Naive thymus-derived CD4-positive, alpha-beta T cell (primary cell): ENCODE measurements at regions not wholly inside any gene's neighbourhood (a gene's known extent, or its start where the extent isn't known, plus 50 kb on each side); places are given as distances from the start of the nearest gene placed in this dataset.
"Not testable (repeated sequence)": the region's sequence is repeated elsewhere in the genome, so short reads cannot be mapped to it uniquely, and the experiment has no call there.

Experiments used
- ATAC-seq: fragments of 150-1000 bp; cut with Tn5 transposase; 2 replicates; pipeline ENCODE4 v1.10.0; 2021; ENCODE audit warnings: mild to moderate bottlenecking, moderate library complexity
- CTCF ChIA-PET: fragments of 350-600 bp; sonication (Branson Sonifier 250); formaldehyde crosslinking; loops from one replicate; lab custom pipeline; 2021; ENCODE audit warnings: antibody characterized with exemption; lab: Charles Lee
- POLR2A ChIA-PET: fragments of 350-600 bp; sonication (Branson Sonifier 250); formaldehyde crosslinking; loops from one replicate; lab custom pipeline; 2021; ENCODE audit warnings: antibody characterized with exemption, inconsistent platforms; lab: Charles Lee
- DNase-seq, 9 donors: peaks; one replicate each; pipeline versions ENCODE4 v3.0.0 to v3.0.0-alpha.2; 2020 to 2022; ENCODE audit warnings: mixed read lengths in 1 of 9
- H3K27ac ChIP-seq: one replicate; pipeline ENCODE4 v1.7.0; 2013; ENCODE audit warnings: mild to moderate bottlenecking, low read depth, low read length, moderate library complexity
- H3K27me3 ChIP-seq, 2 donors: one replicate each; pipeline ENCODE4 v1.7.0; 2013; ENCODE audit warnings: low read length in 2 of 2, mild to moderate bottlenecking in 2 of 2, moderate library complexity in 2 of 2; ENCODE audit not compliant: control insufficient read depth in 2 of 2, insufficient read depth in 2 of 2
- H3K36me3 ChIP-seq, 3 experiments: 1 replicate in 2 of 3; 2 replicates in 1 of 3; pipeline ENCODE4 v1.7.0; 2013; ENCODE audit warnings: low read length in 3 of 3, mild to moderate bottlenecking in 3 of 3, moderate library complexity in 1 of 3; ENCODE audit not compliant: insufficient read depth in 3 of 3, control insufficient read depth in 2 of 3
- H3K4me1 ChIP-seq, 2 donors: one replicate each; pipeline ENCODE4 v1.7.0; 2013; ENCODE audit warnings: low read length in 2 of 2, mild to moderate bottlenecking in 2 of 2, moderate library complexity in 1 of 2; ENCODE audit not compliant: control insufficient read depth in 2 of 2, insufficient read depth in 2 of 2
- H3K4me3 ChIP-seq: 2 replicates; pipeline ENCODE4 v1.7.0; 2013; ENCODE audit warnings: mild to moderate bottlenecking, low read length
- H3K9me3 ChIP-seq, 3 experiments: 1 replicate in 2 of 3; 2 replicates in 1 of 3; pipeline ENCODE4 v1.7.0; 2013; ENCODE audit warnings: low read length in 3 of 3; ENCODE audit not compliant: control insufficient read depth in 2 of 3
- H3K27ac Mint-ChIP-seq, 9 donors: one replicate each; pipeline ENCODE4 v1.8.0; 2020 to 2022; ENCODE audit warnings: mixed read lengths in 9 of 9, mild to moderate bottlenecking in 8 of 9, moderate library complexity in 5 of 9, inconsistent platforms in 2 of 9
- H3K27me3 Mint-ChIP-seq, 5 donors: one replicate each; pipeline ENCODE4 v1.8.0; 2021 to 2022; ENCODE audit warnings: mixed read lengths in 5 of 5, mild to moderate bottlenecking in 1 of 5
- H3K36me3 Mint-ChIP-seq, 5 donors: one replicate each; pipeline ENCODE4 v1.8.0; 2020 to 2022; ENCODE audit warnings: mixed read lengths in 5 of 5, mild to moderate bottlenecking in 3 of 5, inconsistent platforms in 1 of 5
- H3K4me1 Mint-ChIP-seq, 7 donors: one replicate each; pipeline ENCODE4 v1.8.0; 2020 to 2022; ENCODE audit warnings: mixed read lengths in 7 of 7, mild to moderate bottlenecking in 3 of 7, inconsistent platforms in 1 of 7
- H3K4me3 Mint-ChIP-seq, 10 donors: one replicate each; pipeline ENCODE4 v1.8.0; 2020 to 2022; ENCODE audit warnings: mild to moderate bottlenecking in 10 of 10, mixed read lengths in 10 of 10, moderate library complexity in 6 of 10, inconsistent platforms in 2 of 10
- H3K9me3 Mint-ChIP-seq, 11 donors: one replicate each; pipeline ENCODE4 v1.8.0; 2020 to 2022; ENCODE audit warnings: mixed read lengths in 11 of 11, mild to moderate bottlenecking in 4 of 11, inconsistent platforms in 1 of 11, moderate library complexity in 1 of 11
- intact Hi-C, 2 donors: fragments of 100-400 bp; cut with micrococcal nuclease; formaldehyde crosslinking; loops; one replicate each; pipeline ENCODE4 v1.15.1; 2023

- Histone ChIP-seq H3K36me3 (no peaks in the 10 kb centered on the region), H3K4me3 (no peak overlapping the region), H3K4me1 (no peaks in the 10 kb centered on the region), H3K9me3 (no peaks in the 10 kb centered on the region), H3K27ac (no peak overlapping the region), H3K27me3 (no peaks in the 10 kb centered on the region)
- Mint-ChIP-seq H3K36me3 (no peaks in the 10 kb centered on the region), H3K27ac (no peak overlapping the region), H3K9me3 (peaks cover 0 to 2% (median 0%) of the 10 kb centered on the region in 11 donors), H3K4me3 (no peak overlapping the region), H3K4me1 (no peaks in the 10 kb centered on the region), H3K27me3 (peaks cover 12 to 48% (median 28%) of the 10 kb centered on the region in 5 donors)
- CTCF ChIA-PET, result no interaction called here
- POLR2A ChIA-PET, result no interaction called here
- intact Hi-C loops, result no loop called here
- DNase-seq (no peak), ATAC-seq (no peak)
These were observed 155.2 kb downstream of the TTLL2 start for GRCh38 chr6:167479901-167480648.

- H3K27me3 Mint-ChIP-seq, result peaks cover 12 to 56% (median 32%) of the 10 kb centered on the region in 5 donors
- H3K4me3 Mint-ChIP-seq, result no peak overlapping the region
- no peaks in the 10 kb centered on the region for H3K4me1 ChIP-seq
These were observed 156.5 kb downstream of the TTLL2 start for GRCh38 chr6:167481307-167481926.

GRCh38 chr6:167482801-167483200 is 157.9 kb downstream of the TTLL2 start:
- DNase-seq, POLR2A ChIA-PET, H3K36me3 ChIP-seq, H3K4me1 ChIP-seq, H3K9me3 ChIP-seq, CTCF ChIA-PET, H3K9me3 Mint-ChIP-seq, H3K27me3 ChIP-seq, H3K36me3 Mint-ChIP-seq, H3K4me1 Mint-ChIP-seq, H3K4me3 ChIP-seq, H3K4me3 Mint-ChIP-seq, intact Hi-C loops, ATAC-seq, H3K27ac Mint-ChIP-seq, H3K27ac ChIP-seq: not testable (repeated sequence)
- H3K27me3 Mint-ChIP-seq, result peaks cover 12 to 60% (median 35%) of the 10 kb centered on the region in 5 donors

More at GRCh38 chr6:167481307-167481926, 156.5 kb downstream of the TTLL2 start:
- Mint-ChIP-seq H3K36me3 (no peaks in the 10 kb centered on the region), H3K9me3 (no peaks in the 10 kb centered on the region), H3K4me1 (no peaks in the 10 kb centered on the region), H3K27ac (no peak overlapping the region)
- Histone ChIP-seq H3K27ac (no peak overlapping the region), H3K36me3 (no peaks in the 10 kb centered on the region), H3K4me3 (no peak overlapping the region), H3K9me3 (no peaks in the 10 kb centered on the region), H3K27me3 (no peaks in the 10 kb centered on the region)
- ATAC-seq, result no peak
- intact Hi-C loops, result no loop called here
- ChIA-PET CTCF (no interaction called here), POLR2A (no interaction called here)
- DNase-seq, result no peak

- no peaks in the 10 kb centered on the region for H3K36me3 ChIP-seq
- no peaks in the 10 kb centered on the region for H3K4me1 Mint-ChIP-seq
- intact Hi-C loops, result loop anchor here in 1 of 2 donors (1.0 kb wide), 1 partner anchor 413 kb away; no protein-coding TSS in a partner anchor
- no peak overlapping the region for H3K27ac Mint-ChIP-seq
- ATAC-seq, result no peak
- H3K9me3 Mint-ChIP-seq, result no peaks in the 10 kb centered on the region
- no peaks in the 10 kb centered on the region for H3K4me1 ChIP-seq
- peaks cover 11 to 47% (median 26%) of the 10 kb centered on the region in 5 donors for H3K27me3 Mint-ChIP-seq
- DNase-seq, result no peak
- no peaks in the 10 kb centered on the region for H3K9me3 ChIP-seq
- H3K4me3 ChIP-seq, result no peak overlapping the region
- CTCF ChIA-PET, result interaction anchor here (0.6 to 1.7 kb wide), 2 partner anchors 414 to 1633 kb away, joined by 3 to 5 read pairs; no protein-coding TSS in a partner anchor
- no peaks in the 10 kb centered on the region for H3K36me3 Mint-ChIP-seq
- no peaks in the 10 kb centered on the region for H3K27me3 ChIP-seq
- POLR2A ChIA-PET, result no interaction called here
- H3K27ac ChIP-seq, result no peak overlapping the region
- H3K4me3 Mint-ChIP-seq, result no peak overlapping the region
These were observed 160.5 kb downstream of the TTLL2 start for GRCh38 chr6:167485186-167485978.

- Mint-ChIP-seq H3K36me3 (no peaks in the 10 kb centered on the region), H3K4me3 (no peak overlapping the region), H3K4me1 (no peaks in the 10 kb centered on the region), H3K27ac (no peak overlapping the region), H3K9me3 (peaks cover 0 to under 1% (median 0%) of the 10 kb centered on the region in 11 donors), H3K27me3 (peaks cover 2 to 30% (median 24%) of the 10 kb centered on the region in 5 donors)
- CTCF ChIA-PET, result no interaction called here
- Histone ChIP-seq H3K27ac (no peak overlapping the region), H3K9me3 (no peaks in the 10 kb centered on the region), H3K36me3 (no peaks in the 10 kb centered on the region), H3K4me1 (no peaks in the 10 kb centered on the region), H3K27me3 (no peaks in the 10 kb centered on the region), H3K4me3 (no peak overlapping the region)
- intact Hi-C loops, result no loop called here
- DNase-seq (no peak), ATAC-seq (no peak)
- POLR2A ChIA-PET, result no interaction called here
These were observed 163.1 kb downstream of the TTLL2 start for GRCh38 chr6:167487749-167488664.

- Histone ChIP-seq H3K27me3 (no peaks in the 10 kb centered on the region), H3K9me3 (no peaks in the 10 kb centered on the region), H3K4me1 (no peaks in the 10 kb centered on the region), H3K27ac (no peak overlapping the region), H3K36me3 (no peaks in the 10 kb centered on the region), H3K4me3 (no peak overlapping the region)
- ATAC-seq, result no peak
- H3K36me3 Mint-ChIP-seq, result no peaks in the 10 kb centered on the region
- H3K4me1 Mint-ChIP-seq, result no peaks in the 10 kb centered on the region
- H3K27ac Mint-ChIP-seq, result no peak overlapping the region
- POLR2A ChIA-PET, result no interaction called here
- intact Hi-C loops, result no loop called here
- no peak overlapping the region for H3K4me3 Mint-ChIP-seq
- no peak for DNase-seq
- peaks cover 6 to 31% (median 22%) of the 10 kb centered on the region in 5 donors for H3K27me3 Mint-ChIP-seq
- peaks cover 0 to 8% (median 0%) of the 10 kb centered on the region in 11 donors for H3K9me3 Mint-ChIP-seq
- CTCF ChIA-PET, result no interaction called here
These were observed 166.7 kb downstream of the TTLL2 start for GRCh38 chr6:167491438-167492099.
